Activated T-cell treated with anti-CD3 and anti-CD28 coated beads, Interleukin-2, amount 50 U/mL, for 1 hour (primary cell): ENCODE measurements at regions not wholly inside any gene's neighbourhood (a gene's known extent, or its start where the extent isn't known, plus 50 kb on each side); places are given as distances from the start of the nearest gene placed in this dataset.

ENCODE experiments used
- DNase-seq: peaks from one replicate; pipeline ENCODE4 v3.0.0-alpha.2; 2020

DNA sequence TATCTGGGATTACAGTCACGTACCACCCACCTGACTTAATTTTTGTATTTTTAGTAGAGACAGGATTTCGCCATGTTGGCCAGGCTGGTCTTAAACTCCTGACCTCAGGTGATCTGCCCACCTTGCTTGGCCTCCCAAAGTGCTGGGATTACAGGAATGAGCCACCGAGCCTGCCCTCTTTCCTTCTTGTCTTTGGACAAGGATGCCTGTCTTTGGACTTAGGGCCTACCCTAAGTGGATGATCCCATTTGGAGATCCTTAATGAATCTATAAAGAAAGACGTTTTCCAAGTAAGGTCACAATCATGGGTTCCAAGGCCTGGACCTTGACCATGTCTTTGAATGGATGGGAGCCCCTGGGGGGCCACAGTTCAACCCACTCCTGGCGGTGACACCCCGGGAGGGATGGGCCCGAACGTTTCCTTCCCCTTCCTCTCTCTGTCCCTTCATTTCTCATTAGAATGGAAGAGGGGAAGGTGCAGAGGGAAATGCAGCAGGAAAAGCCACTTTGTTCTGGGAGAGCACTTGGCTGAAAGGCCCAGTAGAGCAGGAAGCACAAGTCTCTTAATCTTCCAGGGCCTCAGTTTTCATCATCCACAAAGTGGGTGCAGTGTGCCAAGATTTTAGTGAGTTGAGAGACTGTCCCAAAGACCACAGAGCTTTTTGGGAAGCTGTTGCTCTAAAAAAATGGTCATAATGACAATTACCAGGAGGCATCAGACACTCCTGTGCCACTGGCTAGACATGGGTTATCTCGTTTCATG is 353.3 kb downstream of the SEC14L1 start:
- peak; percentile 16 for DNase-seq

DNA sequence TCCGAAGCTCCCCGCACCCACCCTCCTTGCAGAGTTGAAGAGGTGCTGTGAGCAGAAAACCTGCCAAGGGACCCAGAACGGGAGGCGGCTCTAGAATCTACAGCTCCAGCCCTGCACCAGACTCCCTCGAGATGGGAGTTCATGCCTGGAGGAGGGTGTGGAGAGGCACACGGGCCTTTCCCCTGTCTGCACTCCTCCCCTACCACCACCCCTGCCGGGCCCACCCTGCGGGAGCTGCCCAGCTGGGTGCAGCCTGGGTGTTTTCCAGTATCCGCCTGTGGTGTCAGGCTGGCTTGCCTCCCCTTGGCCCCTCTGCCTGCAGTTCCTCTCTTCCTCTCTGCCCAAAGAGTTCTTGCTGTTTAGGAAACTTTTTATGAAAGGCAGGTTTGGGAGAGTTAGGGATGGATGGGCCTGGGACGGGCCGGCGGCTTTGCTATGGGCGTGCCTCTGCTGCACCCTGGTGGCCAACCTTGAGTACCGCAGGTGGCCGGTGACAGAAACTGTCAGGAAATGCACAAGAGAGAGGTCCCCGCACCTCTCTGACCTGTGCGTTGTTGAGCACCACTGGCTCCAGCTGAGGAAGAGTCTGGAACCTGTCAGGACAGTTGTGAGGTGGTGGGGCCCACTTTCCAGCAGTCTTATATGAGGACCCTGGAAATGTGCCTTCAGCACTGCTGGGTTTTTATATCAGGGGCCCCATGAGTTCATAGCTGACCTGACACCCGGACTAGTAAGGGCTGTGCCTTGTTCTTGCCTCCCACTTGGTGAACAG is 354.1 kb downstream of the SEC14L1 start:
- peak; percentile 83 for DNase-seq

GRCh38 chr17:77495575-77495974 is 354.8 kb downstream of the SEC14L1 start:
- peak; percentile 19 for DNase-seq

DNA sequence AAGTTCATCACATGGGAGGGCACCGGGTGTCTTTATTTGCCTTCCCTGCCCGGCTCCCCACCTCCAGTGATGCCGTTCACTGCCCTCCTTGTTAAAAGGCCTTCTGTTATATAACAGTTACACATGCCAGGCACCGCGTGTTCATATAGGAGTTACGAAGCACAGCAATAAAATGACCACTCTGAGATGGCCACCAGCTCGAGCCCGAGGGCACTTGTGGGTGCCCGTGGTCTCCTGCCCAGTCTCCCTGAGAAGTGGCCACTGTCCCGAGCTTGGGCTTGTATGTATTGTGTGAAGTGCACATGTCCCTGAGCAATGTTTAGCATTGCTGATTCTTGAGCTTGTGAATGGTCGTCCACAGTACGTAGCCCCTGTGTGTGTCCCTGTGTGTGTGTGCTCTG is 355.6 kb downstream of the SEC14L1 start:
- DNase-seq = peak; percentile 17

DNA sequence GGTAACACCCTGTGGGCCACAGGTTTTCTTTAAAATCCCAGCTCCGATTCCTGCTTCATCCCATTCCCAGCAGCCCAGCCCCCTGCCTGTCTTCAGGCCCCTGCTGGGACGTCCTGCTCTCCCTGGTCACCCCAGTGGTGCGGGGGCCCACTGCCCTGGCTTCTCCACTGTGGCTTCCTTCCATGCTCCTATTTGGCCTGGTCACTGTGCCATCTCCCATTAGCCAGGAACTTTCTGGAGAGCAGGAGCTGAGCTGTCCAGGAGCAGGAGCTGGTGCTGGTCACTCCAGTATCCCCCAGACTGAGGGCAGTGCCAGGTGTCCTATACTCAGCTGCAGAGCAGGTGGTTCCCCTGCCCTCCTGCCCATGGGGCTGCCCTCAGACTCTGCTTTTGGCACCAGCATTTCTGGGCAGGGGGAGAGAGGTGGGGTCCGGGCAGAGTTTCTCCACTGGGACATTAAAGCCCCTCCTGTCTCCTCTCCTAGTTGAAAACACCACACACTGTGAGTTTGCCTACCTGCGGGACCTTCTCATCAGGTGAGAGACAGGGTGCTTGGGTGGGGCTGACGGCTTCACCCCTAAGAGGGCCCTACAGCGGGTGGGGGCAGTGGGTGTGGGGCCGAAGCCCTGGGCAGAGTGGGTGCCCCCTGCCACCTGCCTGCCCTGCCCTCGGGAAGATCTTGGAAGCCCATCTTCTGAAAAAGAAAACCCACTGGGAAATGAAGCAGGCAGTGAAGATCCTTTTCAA is 356.2 kb downstream of the SEC14L1 start:
- DNase-seq = peak; percentile 15

GRCh38 chr17:77497578-77497934 is 356.8 kb downstream of the SEC14L1 start:
- no peak for DNase-seq

DNA sequence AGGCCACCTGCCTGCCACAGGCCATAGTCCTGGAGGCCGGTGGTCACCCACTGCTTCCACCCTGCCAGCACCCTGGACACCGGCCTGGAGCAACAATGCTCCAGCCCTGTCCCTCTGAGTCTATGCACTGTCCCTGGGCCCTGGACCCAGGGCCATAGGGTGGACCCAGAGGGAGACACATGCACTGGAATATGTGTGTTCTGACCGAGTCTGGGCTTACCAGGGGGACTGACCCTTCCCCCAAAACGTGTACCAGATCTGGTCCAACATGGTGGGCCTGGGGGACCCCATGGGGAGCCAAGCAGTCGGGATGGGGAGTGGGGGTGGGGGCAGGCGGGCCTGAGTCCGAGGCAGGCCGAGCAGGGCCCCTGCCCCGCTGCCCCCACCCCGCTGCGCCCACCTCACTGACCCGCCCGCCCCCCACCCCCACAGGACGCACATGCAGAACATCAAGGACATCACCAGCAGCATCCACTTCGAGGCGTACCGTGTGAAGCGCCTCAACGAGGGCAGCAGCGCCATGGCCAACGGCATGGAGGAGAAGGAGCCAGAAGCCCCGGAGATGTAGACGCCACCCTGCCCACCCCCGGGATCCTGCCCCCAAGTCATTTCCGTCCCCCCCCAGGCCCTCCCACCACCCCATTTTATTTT is 357.4 kb downstream of the SEC14L1 start:
- no peak for DNase-seq

- DNase-seq = no peak
These were observed 358.3 kb downstream of the SEC14L1 start for GRCh38 chr17:77498791-77499698.

- DNase-seq = peak; percentile 13
These were observed 359.1 kb downstream of the SEC14L1 start for GRCh38 chr17:77499699-77500435.

DNA sequence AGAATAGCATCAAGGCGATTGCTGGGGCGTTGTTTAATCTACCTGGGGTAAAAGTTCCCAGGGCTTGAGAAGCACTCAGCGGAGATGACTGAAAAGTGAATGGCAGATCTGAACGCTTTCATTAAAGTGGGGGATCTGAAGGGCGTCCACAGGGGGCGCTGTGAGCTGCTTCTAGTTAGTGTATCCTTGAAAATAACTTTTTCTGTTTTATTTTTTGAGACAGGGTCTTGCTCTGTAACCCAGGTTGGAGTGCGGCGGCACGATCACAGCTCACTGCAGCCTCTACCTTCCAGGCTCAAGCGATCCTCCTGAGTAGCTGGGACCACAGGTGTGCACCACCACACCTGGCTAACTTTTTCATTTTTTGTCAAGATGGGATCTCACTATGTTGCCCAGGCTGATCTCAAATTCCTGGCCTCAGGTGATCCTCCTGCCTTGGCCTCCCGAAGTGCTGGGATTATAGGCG is 360.4 kb downstream of the SEC14L1 start:
- DNase-seq = peak; percentile 36

GRCh38 chr17:77501751-77502625 is 361.2 kb downstream of the SEC14L1 start:
- peak; percentile 15 for DNase-seq

DNA sequence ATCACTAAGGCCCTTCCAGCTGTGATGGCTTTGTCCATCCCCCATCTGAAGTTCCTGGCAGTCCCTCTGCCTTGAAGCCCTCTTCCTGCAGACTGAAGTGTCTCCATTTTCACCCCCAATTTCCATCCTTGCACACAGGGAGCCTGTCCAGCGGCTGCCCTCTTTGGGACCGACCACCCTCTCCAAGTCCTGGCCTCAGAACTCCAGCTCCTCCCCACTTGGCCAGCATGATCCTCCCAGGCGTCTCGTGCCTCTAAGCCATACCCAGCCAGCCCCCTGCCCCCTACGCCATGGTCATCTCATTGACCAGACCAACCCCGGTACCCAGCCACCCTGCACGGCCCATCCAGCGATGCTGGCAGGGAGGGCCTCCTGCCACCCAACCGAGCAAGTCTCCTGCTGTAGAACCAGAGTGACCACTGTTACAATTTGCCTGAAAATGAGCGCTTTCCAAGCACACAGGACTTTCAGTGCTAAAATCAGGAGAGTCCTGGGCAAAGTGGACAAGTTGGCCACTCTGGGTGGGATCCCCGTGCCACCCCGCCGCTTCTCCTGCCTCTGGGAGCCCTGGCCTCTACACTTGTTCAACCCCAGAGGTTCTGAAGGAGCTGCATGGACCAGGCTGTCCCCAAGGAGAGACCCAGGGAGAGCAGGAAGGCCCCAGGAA is 362.0 kb downstream of the SEC14L1 start:
- peak; percentile 10 for DNase-seq

DNA sequence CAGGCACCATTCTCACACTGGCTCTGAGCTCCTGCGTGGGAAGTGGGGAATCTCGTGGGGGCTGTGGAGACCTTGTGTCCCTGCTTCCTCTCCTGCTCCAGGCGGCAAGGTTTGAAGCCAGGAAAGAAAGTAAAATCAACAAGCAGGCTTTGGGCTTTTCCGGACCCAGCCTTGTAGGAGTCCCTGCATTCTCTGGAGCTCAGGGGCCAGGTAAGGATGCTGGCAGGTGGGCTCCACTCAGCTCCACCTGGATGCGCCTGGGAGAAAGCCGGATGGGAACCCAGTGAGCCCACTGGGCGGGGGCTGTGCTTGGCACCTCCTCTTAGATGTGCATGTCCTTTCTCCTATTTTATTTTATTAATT is 362.5 kb downstream of the SEC14L1 start:
- peak; percentile 1 for DNase-seq

- peak; percentile 11 for DNase-seq
These were observed 363.3 kb downstream of the SEC14L1 start for GRCh38 chr17:77503916-77504651.

- peak; percentile 16 for DNase-seq
These were observed 363.9 kb downstream of the SEC14L1 start for GRCh38 chr17:77504652-77505155.

- DNase-seq = peak; percentile 4
These were observed 364.4 kb downstream of the SEC14L1 start for GRCh38 chr17:77505181-77505639.

DNA sequence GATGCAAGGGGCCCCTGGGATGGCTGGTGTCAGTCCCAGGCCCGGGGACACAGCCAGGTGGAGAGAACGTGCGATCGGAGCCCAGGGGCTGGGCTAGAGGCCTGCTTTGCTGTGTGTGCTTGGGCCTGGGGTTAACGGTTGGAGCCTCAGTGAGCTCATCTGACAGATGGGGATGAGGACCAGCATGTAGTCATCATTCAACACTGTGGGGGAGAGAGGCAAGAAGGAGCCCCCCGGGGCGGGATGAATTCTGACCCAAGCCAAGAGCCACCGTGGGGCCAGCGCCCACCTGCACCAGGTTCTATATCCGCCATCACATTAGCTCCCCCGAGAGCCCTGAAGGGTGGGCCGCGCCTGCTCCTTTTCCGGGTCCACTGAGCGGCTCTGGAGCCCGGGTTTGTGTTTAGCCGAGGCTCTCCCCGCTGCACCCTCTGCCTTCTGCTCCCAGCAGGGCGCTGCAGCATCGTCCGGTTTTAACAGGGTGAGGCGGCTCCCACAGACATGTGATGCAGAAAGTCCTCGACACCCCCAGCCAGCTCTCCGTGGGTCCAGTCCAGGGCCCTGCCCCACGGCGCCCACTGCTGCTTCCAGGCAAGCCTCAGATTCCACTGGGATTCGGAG is 365.7 kb downstream of the SEC14L1 start:
- peak; percentile 15 for DNase-seq
